ENCODE measurements at regions not wholly inside any gene's neighbourhood (a gene's known extent, or its start where the extent isn't known, plus 50 kb on each side); places are given as distances from the start of the nearest gene placed in this dataset.

- no peak for TF ChIP-seq CTCF (conservative IDR thresholded peaks at IDR 0.05)
- no peak for TF ChIP-seq EZH2 (IDR thresholded peaks at IDR 0.05; ENCODE audit: low read depth)
Observed at GRCh38 chr17:79242873-79243602, 168.4 kb downstream of the ENGASE start.
